GM18907 (cell line): ENCODE measurements at regions not wholly inside any gene's neighbourhood (a gene's known extent, or its start where the extent isn't known, plus 50 kb on each side); places are given as distances from the start of the nearest gene placed in this dataset.

ENCODE experiments used
- ATAC-seq: cut with Tn5 transposase; IDR thresholded peaks from one replicate; pipeline ENCODE4 v1.9.1; 2021; ENCODE audit warnings: mild to moderate bottlenecking, moderate library complexity; ENCODE audit not compliant: unreplicated experiment

- ATAC-seq, result no peak
These were observed 425.7 kb upstream of the SEMA3D start for GRCh38 chr7:85612514-85612913.

- ATAC-seq, result no peak
These were observed 421.9 kb upstream of the SEMA3D start for GRCh38 chr7:85608804-85609203.

- no peak for ATAC-seq
These were observed 415.3 kb upstream of the SEMA3D start for GRCh38 chr7:85602196-85602595.

- ATAC-seq, result no peak
These were observed 413.5 kb upstream of the SEMA3D start for GRCh38 chr7:85600395-85600794.

GRCh38 chr7:85596827-85597226 lies 410.0 kb upstream of the SEMA3D start:
- no peak for ATAC-seq

GRCh38 chr7:85595750-85596178 lies 408.9 kb upstream of the SEMA3D start:
- no peak for ATAC-seq

- no peak for ATAC-seq
These were observed 406.5 kb upstream of the SEMA3D start for GRCh38 chr7:85593355-85593754.

GRCh38 chr7:85587785-85588184 lies 400.9 kb upstream of the SEMA3D start:
- ATAC-seq, result no peak

- ATAC-seq, result no peak
These were observed 399.2 kb upstream of the SEMA3D start for GRCh38 chr7:85586091-85586490.

GRCh38 chr7:85583131-85583953 lies 396.5 kb upstream of the SEMA3D start:
- no peak for ATAC-seq

GRCh38 chr7:85573844-85574243 lies 387.0 kb upstream of the SEMA3D start:
- ATAC-seq, result no peak

- no peak for ATAC-seq
These were observed 386.5 kb upstream of the SEMA3D start for GRCh38 chr7:85573346-85573745.

- no peak for ATAC-seq
These were observed 384.0 kb upstream of the SEMA3D start for GRCh38 chr7:85570898-85571297.

- no peak for ATAC-seq
These were observed 381.1 kb upstream of the SEMA3D start for GRCh38 chr7:85567983-85568382.

- ATAC-seq, result no peak
These were observed 379.4 kb upstream of the SEMA3D start for GRCh38 chr7:85566095-85566794.

GRCh38 chr7:85565276-85565675 lies 378.4 kb upstream of the SEMA3D start:
- ATAC-seq, result no peak

- no peak for ATAC-seq
These were observed 378.0 kb upstream of the SEMA3D start for GRCh38 chr7:85564861-85565260.

- ATAC-seq, result no peak
These were observed 374.9 kb upstream of the SEMA3D start for GRCh38 chr7:85561706-85562105.

GRCh38 chr7:85554236-85555178 lies 367.7 kb upstream of the SEMA3D start:
- ATAC-seq, result peak; percentile 89

- ATAC-seq, result no peak
These were observed 349.3 kb upstream of the SEMA3D start for GRCh38 chr7:85535974-85536729.
